GM12878 (cell line): ENCODE measurements at regions not wholly inside any gene's neighbourhood (a gene's known extent, or its start where the extent isn't known, plus 50 kb on each side); places are given as distances from the start of the nearest gene placed in this dataset.

Experiments used
- BRCA1 ChIP-seq: IDR thresholded peaks from 2 replicates; pipeline ENCODE4 v1.6.1; 2011; ENCODE audit warnings: low read depth, low read length, improper control_type of control experiment
- CBX5 ChIP-seq: sonication (generic); IDR thresholded peaks from 2 replicates; pipeline ENCODE4 v1.6.1; 2016; ENCODE audit warnings: low read depth, moderate library complexity, mild to moderate bottlenecking, inconsistent platforms
- CTCF ChIP-seq, 3 experiments: IDR thresholded peaks in 2 of 3; conservative IDR thresholded peaks in 1 of 3; 2 replicates each; pipeline ENCODE4 v1.5.1; 2011; ENCODE audit warnings: low read depth in 3 of 3, low read length in 3 of 3, mild to moderate bottlenecking in 3 of 3, control low read depth in 2 of 3, moderate library complexity in 2 of 3, inconsistent platforms in 1 of 3, mixed read lengths in 1 of 3; ENCODE audit not compliant: control insufficient read depth in 2 of 3, insufficient read depth in 1 of 3; ENCODE audit errors: extremely low read depth in 1 of 3
- GATAD2B ChIP-seq: fragments of 450-650 bp; conservative IDR thresholded peaks from 2 replicates; pipeline ENCODE4 v1.6.1; 2017; ENCODE audit warnings: low read depth, mild to moderate bottlenecking, moderate library complexity
- MTA3 ChIP-seq: IDR thresholded peaks from 2 replicates; pipeline ENCODE4 v1.6.1; 2012; ENCODE audit warnings: low read length, inconsistent platforms, borderline replicate concordance
- POLR2AphosphoS2 ChIP-seq: IDR thresholded peaks from 2 replicates; pipeline ENCODE4 v1.6.1; 2011; ENCODE audit warnings: low read depth, mild to moderate bottlenecking, low read length, improper control_type of control experiment, moderate library complexity
- RBBP5 ChIP-seq: fragments of 200-600 bp; sonication (generic); conservative IDR thresholded peaks from 2 replicates; pipeline ENCODE4 v1.6.1; 2016
- RELB ChIP-seq: fragments of 450-650 bp; IDR thresholded peaks from 2 replicates; pipeline ENCODE4 v1.6.1; 2017; ENCODE audit warnings: low read depth, mild to moderate bottlenecking, moderate library complexity
- REST ChIP-seq: IDR thresholded peaks from 2 replicates; pipeline ENCODE4 v1.6.1; 2012; ENCODE audit warnings: mild to moderate bottlenecking, low read depth, low read length
- RUNX3 ChIP-seq: IDR thresholded peaks from 2 replicates; pipeline ENCODE4 v1.6.1; 2012; ENCODE audit warnings: low read length, inconsistent platforms
- SIX5 ChIP-seq: IDR thresholded peaks from 2 replicates; pipeline ENCODE4 v1.6.1; 2011; ENCODE audit warnings: mild to moderate bottlenecking, low read depth, low read length, moderate library complexity; ENCODE audit not compliant: severe bottlenecking
- SP1 ChIP-seq: IDR thresholded peaks from one replicate; pipeline ENCODE4 v1.6.1; 2011; ENCODE audit warnings: low read depth, low read length
- TARDBP ChIP-seq: IDR thresholded peaks from 2 replicates; pipeline ENCODE4 v1.6.1; 2016; ENCODE audit warnings: borderline replicate concordance
- YY1 ChIP-seq: IDR thresholded peaks from 2 replicates; pipeline ENCODE4 v1.6.1; 2011; ENCODE audit warnings: low read depth, mild to moderate bottlenecking, low read length
- ZBED1 ChIP-seq: IDR thresholded peaks from 2 replicates; pipeline ENCODE4 v1.6.1; 2016; ENCODE audit warnings: borderline replicate concordance
- ZBTB33 ChIP-seq: fragments of 450-650 bp; IDR thresholded peaks from 2 replicates; pipeline ENCODE4 v1.6.1; 2017; ENCODE audit warnings: mild to moderate bottlenecking
- ZNF24 ChIP-seq: fragments of 450-650 bp; IDR thresholded peaks from 2 replicates; pipeline ENCODE4 v1.6.1; 2017; ENCODE audit warnings: antibody characterized with exemption, mild to moderate bottlenecking
- ZNF384 ChIP-seq: IDR thresholded peaks from 2 replicates; pipeline ENCODE4 v1.6.1; 2012; ENCODE audit warnings: low read depth, mild to moderate bottlenecking, low read length, improper control_type of control experiment, borderline replicate concordance

- no peak for TF ChIP-seq CTCF (IDR thresholded peaks at IDR 0.05 in 2 of 3, conservative IDR thresholded peaks at IDR 0.05 in 1 of 3; ENCODE audit: control insufficient read depth in 2 of 3, extremely low read depth in 1 of 3, insufficient read depth in 1 of 3, low read depth in 3 of 3, low read length in 3 of 3)
- TF ChIP-seq SP1: no peak
- TF ChIP-seq ZBED1: no peak
- no peak for TF ChIP-seq GATAD2B
- TF ChIP-seq CBX5: no peak
- no peak for TF ChIP-seq ZNF24
- no peak for TF ChIP-seq REST
- TF ChIP-seq RUNX3: peak; percentile 67
- no peak for TF ChIP-seq TARDBP
- TF ChIP-seq POLR2AphosphoS2: no peak
- TF ChIP-seq RBBP5: no peak
- TF ChIP-seq YY1: no peak
- TF ChIP-seq SIX5: no peak
- TF ChIP-seq BRCA1: no peak
- no peak for TF ChIP-seq MTA3
- no peak for TF ChIP-seq ZNF384
- no peak for TF ChIP-seq ZBTB33
- no peak for TF ChIP-seq RELB
Measured at GRCh38 chr20:60403105-60403741, 445.0 kb downstream of the CDH26 start (continued).
